ENCODE measurements at regions not wholly inside any gene's neighbourhood (a gene's known extent, or its start where the extent isn't known, plus 50 kb on each side); places are given as distances from the start of the nearest gene placed in this dataset.

DNA sequence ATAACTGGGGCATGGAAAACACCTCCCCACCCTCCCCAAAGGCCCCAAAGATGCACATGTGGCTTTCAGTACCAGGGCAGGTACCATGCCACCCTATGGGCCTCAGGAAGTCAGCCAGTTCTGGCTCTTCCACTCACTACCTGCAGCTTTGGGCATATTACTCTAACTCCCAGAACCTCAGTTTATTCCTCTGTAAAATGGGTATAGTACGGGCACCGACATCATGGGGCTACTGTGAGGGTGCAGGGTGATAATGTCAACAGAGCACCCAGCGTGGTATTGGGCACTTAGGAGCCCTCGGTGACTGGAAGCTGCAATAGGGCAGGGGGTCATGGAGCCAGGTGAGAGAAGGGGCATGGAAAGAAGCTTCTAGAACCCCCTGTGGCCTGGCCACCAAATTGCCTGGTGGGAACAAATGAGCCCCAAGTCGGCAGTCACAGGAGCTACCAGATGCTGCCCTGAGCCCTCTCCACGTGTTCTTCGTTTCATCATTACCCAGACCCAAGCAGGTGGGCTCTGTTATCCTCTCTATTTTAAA, 512.1 kb downstream of the SHQ1 start:
- H3K9me3 Mint-ChIP-seq = no peaks in the 10 kb centered on the region
- no peak overlapping the region for H3K56ac ChIP-seq (ENCODE audit: insufficient read length, low read depth, low read length)
- H4K91ac ChIP-seq (ENCODE audit: insufficient read length, low read depth, low read length) = no peak overlapping the region
- no peak overlapping the region for H3K4me2 ChIP-seq (ENCODE audit: insufficient read depth, insufficient read length, low read length)
- H3K23me2 ChIP-seq (ENCODE audit: insufficient read length, low read depth, low read length, poor library complexity, severe bottlenecking) = no peaks in the 10 kb centered on the region
- H3K79me1 ChIP-seq (ENCODE audit: insufficient read depth, low read depth, low read length, poor library complexity, severe bottlenecking) = no peaks in the 10 kb centered on the region
- no peak overlapping the region for H2BK120ac ChIP-seq (ENCODE audit: low read depth, low read length, poor library complexity, severe bottlenecking)
- H3K14ac ChIP-seq (ENCODE audit: insufficient read depth, low read length) = no peak overlapping the region
- peaks cover 17 to 22% of the 10 kb centered on the region in 2 experiments for H3K4me1 Mint-ChIP-seq
- no peak overlapping the region for H2AFZ ChIP-seq (ENCODE audit: low read length)
- no peak overlapping the region for H3K27ac Mint-ChIP-seq
- no peak overlapping the region for H3K4ac ChIP-seq (ENCODE audit: low read depth, low read length)
- H3K9ac ChIP-seq (ENCODE audit: extremely low read depth, insufficient read length, low read length) = no peak overlapping the region
- no CpG with 5 or more reads among the region's 7 CpGs for WGBS (ENCODE audit: extremely low coverage, insufficient read length, low lambda C conversion rate)
- no peaks in the 10 kb centered on the region for H3K9me3 ChIP-seq (ENCODE audit: control insufficient read depth, low read depth, low read length)
- H4K20me1 ChIP-seq (ENCODE audit: control insufficient read depth, insufficient read depth, insufficient read length) = peaks cover 3% of the 10 kb centered on the region
- H4K8ac ChIP-seq (replicated peaks; ENCODE audit: insufficient read length, low read depth, low read length) = no peak overlapping the region
- H3K18ac ChIP-seq (ENCODE audit: insufficient read length, low read depth, low read length) = no peak overlapping the region
- H2BK5ac ChIP-seq (ENCODE audit: insufficient read length, low read length) = no peak overlapping the region
- no peak overlapping the region for H3K27ac ChIP-seq (ENCODE audit: insufficient read length, low read depth, low read length)
- no peak overlapping the region for H3K4me3 Mint-ChIP-seq
- no peaks in the 10 kb centered on the region for H3K27me3 ChIP-seq (ENCODE audit: insufficient read depth, low read length)
- no peak overlapping the region for H3T11ph ChIP-seq (ENCODE audit: low read length)
- no peak overlapping the region for H2BK12ac ChIP-seq (ENCODE audit: insufficient read length, low read depth, low read length)
- no peaks in the 10 kb centered on the region for H3K36me3 Mint-ChIP-seq (ENCODE audit: insufficient read depth in 1 of 3, low read depth in 3 of 3)
- no peak overlapping the region for H2BK15ac ChIP-seq (ENCODE audit: low read depth, low read length)
- peaks cover 3% of the 10 kb centered on the region; the same call in 1 of the 2 replicates for H3K4me1 ChIP-seq (ENCODE audit: insufficient read depth, low read length)
- no peaks in the 10 kb centered on the region for H3K79me2 ChIP-seq (ENCODE audit: insufficient read depth, low read length)
- no peak for DNase-seq
- H4K5ac ChIP-seq (ENCODE audit: insufficient read length, low read depth, low read length) = no peak overlapping the region
- TF ChIP-seq CTCF (conservative IDR thresholded peaks at IDR 0.05) = no peak
- no peak overlapping the region for H2AK5ac ChIP-seq (ENCODE audit: insufficient read length, low read length)
- peaks cover 40% of the 10 kb centered on the region for H3K27me3 Mint-ChIP-seq (ENCODE audit: low read depth)
- no peak overlapping the region for H3K23ac ChIP-seq (ENCODE audit: insufficient read length, low read depth, low read length)
- no peak overlapping the region for H2BK20ac ChIP-seq (ENCODE audit: low read depth, low read length, poor library complexity, severe bottlenecking)

All from H9 (cell line).